Brain microvascular endothelial cell (primary cell): ENCODE measurements at regions not wholly inside any gene's neighbourhood (a gene's known extent, or its start where the extent isn't known, plus 50 kb on each side); places are given as distances from the start of the nearest gene placed in this dataset.
A peak's percentile ranks its signal among the peaks of the same experiment; 100 is the strongest.
"Not testable (repeated sequence)": the region's sequence is repeated elsewhere in the genome, so short reads cannot be mapped to it uniquely, and the experiment has no call there.

Source experiments
- DNase-seq: peaks from one replicate; pipeline ENCODE4 v3.0.0-alpha.2; 2020
- H3K27ac ChIP-seq: fragments of 250-450 bp; sonication (Bioruptor Pico); 2 replicates; pipeline ENCODE4 v1.5.1; 2020; ENCODE audit warnings: mild to moderate bottlenecking, moderate library complexity
- H3K27me3 ChIP-seq: fragments of 250-450 bp; sonication (Bioruptor Pico); replicated peaks from 2 replicates; pipeline ENCODE4 v1.5.1; 2020; ENCODE audit warnings: mild to moderate bottlenecking
- H3K36me3 ChIP-seq: fragments of 250-450 bp; sonication (Bioruptor Pico); replicated peaks from 2 replicates; pipeline ENCODE4 v1.5.1; 2020; ENCODE audit warnings: mild to moderate bottlenecking
- H3K4me3 ChIP-seq: 2 replicates; pipeline ENCODE4 v1.5.1; 2011; ENCODE audit warnings: low read depth, mild to moderate bottlenecking, control low read depth, low read length, moderate library complexity
- CTCF ChIP-seq: IDR thresholded peaks from 2 replicates; pipeline ENCODE4 v1.5.1; 2011; ENCODE audit warnings: low read depth, mild to moderate bottlenecking, moderate library complexity, low read length, control low read depth, inconsistent platforms; ENCODE audit errors: missing control alignments
- in situ Hi-C: cut with HindIII; loops from 2 replicates; pipeline ENCODE4 v1.10.0; 2017; ENCODE audit warnings: low sequenced_read_pairs, low pct_ligation_motif_present

DNA sequence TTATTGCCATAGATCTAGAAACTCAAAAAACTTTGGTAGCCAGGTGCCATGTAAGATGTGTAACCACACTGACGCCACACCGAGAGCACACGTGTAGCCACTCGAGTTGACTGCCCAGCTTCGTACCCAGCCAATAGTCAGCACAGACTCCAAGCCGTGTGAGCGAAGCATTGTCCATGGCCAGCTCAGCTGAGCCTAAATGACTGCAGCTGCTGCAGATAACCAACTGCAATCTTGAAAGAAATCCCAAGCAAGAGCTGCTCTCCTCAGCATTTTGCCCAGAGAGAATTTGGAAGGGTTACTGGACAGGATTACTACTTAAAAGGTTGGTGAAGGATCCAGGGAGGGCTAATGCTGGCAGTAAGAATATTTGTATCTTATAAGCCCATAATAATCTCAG is 193.0 kb upstream of the THRB start:
- DNase-seq, result no peak

DNA sequence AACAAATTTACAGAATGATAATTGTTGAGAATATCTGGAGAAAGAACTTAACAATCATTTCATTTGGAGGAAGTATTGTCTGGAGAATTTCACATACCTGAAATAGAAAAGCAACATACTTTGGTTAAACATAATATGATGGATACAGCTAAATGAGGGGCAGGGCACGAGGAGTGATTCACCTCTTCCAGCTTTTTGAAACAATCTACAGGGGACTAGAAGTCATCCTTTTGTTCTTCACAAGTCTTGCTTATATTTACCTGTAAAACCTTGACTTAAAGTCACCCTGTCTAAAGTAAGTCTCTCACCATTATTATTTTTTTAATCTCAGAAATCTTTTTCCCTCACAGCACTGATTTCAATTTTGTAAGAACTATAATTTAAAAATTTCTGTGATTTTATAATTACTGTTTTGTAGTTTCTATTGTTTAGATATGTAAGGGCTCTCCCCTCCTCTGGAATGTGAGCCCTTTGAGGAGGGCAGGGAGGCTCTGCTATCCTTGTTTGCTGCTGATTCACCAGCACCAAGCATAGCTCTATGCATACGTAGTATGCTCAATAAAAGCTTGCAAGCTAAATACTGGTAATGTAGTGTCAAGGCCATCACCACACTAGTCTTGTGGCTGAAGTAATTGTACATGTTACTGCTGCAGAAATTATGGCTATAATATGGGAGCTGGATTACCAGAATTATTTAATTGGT is 193.9 kb upstream of the THRB start:
- DNase-seq, result peak; percentile 76
- in situ Hi-C loops, result loop anchor here (25.0 kb wide), 1 partner anchor 426 kb away; no protein-coding TSS in a partner anchor
- H3K27ac ChIP-seq, result no peak overlapping the region
- TF ChIP-seq CTCF, result no peak
- no peak overlapping the region for H3K4me3 ChIP-seq
- H3K27me3 ChIP-seq, result no peaks in the 10 kb centered on the region
- H3K36me3 ChIP-seq, result no peaks in the 10 kb centered on the region

More for the DNA sequence above, 193.0 kb upstream of the THRB start:
- Histone ChIP-seq H3K4me3 (no peak overlapping the region), H3K36me3 (no peaks in the 10 kb centered on the region), H3K27me3 (no peaks in the 10 kb centered on the region), H3K27ac (no peak overlapping the region)
- no peak for TF ChIP-seq CTCF
- in situ Hi-C loops, result loop anchor here (25.0 kb wide), 1 partner anchor 425 kb away; no protein-coding TSS in a partner anchor

- TF ChIP-seq CTCF, result no peak
- in situ Hi-C loops, result loop anchor here (25.0 kb wide), 1 partner anchor 427 kb away; no protein-coding TSS in a partner anchor
- DNase-seq, result no peak
- Histone ChIP-seq H3K27ac (no peak overlapping the region), H3K4me3 (no peak overlapping the region), H3K27me3 (no peaks in the 10 kb centered on the region), H3K36me3 (no peaks in the 10 kb centered on the region)
Measured at GRCh38 chr3:24689353-24689752, 194.7 kb upstream of the THRB start.

DNA sequence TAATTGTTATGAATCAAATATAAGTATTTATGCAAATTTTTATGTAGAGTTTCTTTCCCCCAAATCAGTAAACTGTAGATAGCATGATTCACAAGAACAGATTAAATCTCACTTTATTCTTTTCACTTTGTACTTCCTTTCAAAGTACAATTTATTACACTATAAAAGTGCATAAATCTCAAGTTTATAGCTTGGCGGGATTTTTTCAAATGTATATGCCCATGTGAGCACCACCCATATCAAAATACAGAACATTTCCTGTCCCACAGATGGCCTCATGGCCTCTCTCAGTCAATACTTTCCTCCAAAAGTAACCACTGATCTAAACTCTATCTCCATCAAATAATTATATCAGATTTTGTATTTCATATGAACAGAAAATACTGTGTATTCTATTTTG is 196.1 kb upstream of the THRB start:
- Histone ChIP-seq H3K4me3 (no peak overlapping the region), H3K27me3 (no peaks in the 10 kb centered on the region), H3K27ac (no peak overlapping the region), H3K36me3 (no peaks in the 10 kb centered on the region)
- TF ChIP-seq CTCF, result no peak
- DNase-seq, result no peak
- in situ Hi-C loops, result loop anchor here (25.0 kb wide), 1 partner anchor 428 kb away; no protein-coding TSS in a partner anchor

GRCh38 chr3:24699078-24699477 is 204.4 kb upstream of the THRB start:
- not testable (repeated sequence) for H3K27me3 ChIP-seq, H3K27ac ChIP-seq, H3K36me3 ChIP-seq, H3K4me3 ChIP-seq, DNase-seq
- in situ Hi-C loops, result loop anchor here (25.0 kb wide), 1 partner anchor 437 kb away; no protein-coding TSS in a partner anchor

DNA sequence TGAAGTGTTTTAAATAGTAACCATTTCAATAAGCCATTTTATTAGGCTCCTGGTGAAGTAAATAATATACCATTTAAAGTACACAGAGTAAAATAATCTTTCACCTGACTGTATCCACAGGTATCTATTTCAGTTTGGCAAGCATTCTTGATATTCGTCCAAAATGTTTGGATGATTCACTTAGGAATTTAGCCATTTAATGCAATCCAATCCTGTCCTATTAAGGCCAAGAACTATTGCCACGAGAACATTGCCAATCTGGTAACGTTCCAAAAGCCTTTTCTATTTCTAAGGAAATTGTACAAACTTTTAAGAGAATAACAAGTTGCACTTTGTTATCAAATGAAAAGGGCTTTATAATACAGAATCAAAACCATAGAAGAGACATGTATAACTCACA is 209.8 kb upstream of the THRB start:
- no peaks in the 10 kb centered on the region for H3K36me3 ChIP-seq
- no peak for TF ChIP-seq CTCF
- H3K4me3 ChIP-seq, result no peak overlapping the region
- in situ Hi-C loops, result no loop called here
- DNase-seq, result no peak
- H3K27me3 ChIP-seq, result no peaks in the 10 kb centered on the region
- no peak overlapping the region for H3K27ac ChIP-seq
